Mucosa of descending colon (tissue), 3 donors: ENCODE measurements at regions not wholly inside any gene's neighbourhood (a gene's known extent, or its start where the extent isn't known, plus 50 kb on each side); places are given as distances from the start of the nearest gene placed in this dataset.
A peak's percentile ranks its signal among the peaks of the same experiment; 100 is the strongest.
"Not testable (repeated sequence)": the region's sequence is repeated elsewhere in the genome, so short reads cannot be mapped to it uniquely, and the experiment has no call there.

Experiments
- ATAC-seq: fragments of 200-7000 bp; cut with Tn5 transposase; one replicate; pipeline ENCODE4 v1.9.1; 2020; ENCODE audit warnings: mild to moderate bottlenecking, moderate library complexity
- DNase-seq, 3 donors: peaks; one replicate each; pipeline ENCODE4 v3.0.0-alpha.2; 2020
- H3K36me3 ChIP-seq: fragments of 200-600 bp; one replicate; pipeline ENCODE4 v1.8.0; 2021; ENCODE audit warnings: low read depth, mild to moderate bottlenecking
- H3K4me1 ChIP-seq: fragments of 200-600 bp; one replicate; pipeline ENCODE4 v1.8.0; 2021; ENCODE audit warnings: low read depth, mild to moderate bottlenecking
- H3K4me3 ChIP-seq: fragments of 200-600 bp; one replicate; pipeline ENCODE4 v1.8.0; 2021; ENCODE audit warnings: mild to moderate bottlenecking
- H3K9me3 ChIP-seq: fragments of 200-600 bp; one replicate; pipeline ENCODE4 v1.8.0; 2021; ENCODE audit warnings: mild to moderate bottlenecking
- intact Hi-C, 2 donors: fragments of 100-400 bp; cut with DNase I in 1 of 2; cut with micrococcal nuclease in 1 of 2; formaldehyde crosslinking; loops; one replicate each; pipeline versions ENCODE4 v1.11.0 to v1.11.1; 2022; cut with DNase I, micrococcal nuclease
- donor health status: DM: no; HTN: no; CAD: no; lungs with moderate emphysema.
- donor health status: DM: no; HTN: no; CAD: no.
- donor health status: DM: no; HTN: yes; CAD: no.

GRCh38 chrX:144127570-144128169 lies 243.8 kb downstream of the UBE2NL start:
- H3K4me1 ChIP-seq, intact Hi-C loops, ATAC-seq: not testable (repeated sequence)

GRCh38 chrX:144129511-144129910 lies 245.6 kb downstream of the UBE2NL start:
- ATAC-seq, DNase-seq, H3K9me3 ChIP-seq, H3K4me1 ChIP-seq, H3K36me3 ChIP-seq, intact Hi-C loops, H3K4me3 ChIP-seq: not testable (repeated sequence)

More at GRCh38 chrX:144127570-144128169, 243.8 kb downstream of the UBE2NL start:
- not testable (repeated sequence) for H3K4me3 ChIP-seq, H3K9me3 ChIP-seq, DNase-seq, H3K36me3 ChIP-seq

GRCh38 chrX:144130507-144130906 lies 246.6 kb downstream of the UBE2NL start:
- DNase-seq, H3K4me3 ChIP-seq, ATAC-seq, intact Hi-C loops, H3K9me3 ChIP-seq, H3K4me1 ChIP-seq, H3K36me3 ChIP-seq: not testable (repeated sequence)

GRCh38 chrX:144131080-144131479 lies 247.2 kb downstream of the UBE2NL start:
- H3K9me3 ChIP-seq, intact Hi-C loops, DNase-seq, ATAC-seq, H3K36me3 ChIP-seq, H3K4me1 ChIP-seq, H3K4me3 ChIP-seq: not testable (repeated sequence)

GRCh38 chrX:144134448-144135119 lies 250.7 kb downstream of the UBE2NL start:
- H3K4me1 ChIP-seq, intact Hi-C loops, H3K4me3 ChIP-seq, DNase-seq, H3K9me3 ChIP-seq, ATAC-seq, H3K36me3 ChIP-seq: not testable (repeated sequence)

- H3K4me3 ChIP-seq, intact Hi-C loops, H3K36me3 ChIP-seq, H3K4me1 ChIP-seq, H3K9me3 ChIP-seq, DNase-seq, ATAC-seq: not testable (repeated sequence)
Observed at GRCh38 chrX:144154474-144154873, 270.6 kb downstream of the UBE2NL start.

- ATAC-seq, intact Hi-C loops, H3K4me1 ChIP-seq: not testable (repeated sequence)
Observed at GRCh38 chrX:144185197-144185596, 301.3 kb downstream of the UBE2NL start.

GRCh38 chrX:144188489-144188888 lies 304.6 kb downstream of the UBE2NL start:
- ATAC-seq, H3K4me3 ChIP-seq, intact Hi-C loops, H3K36me3 ChIP-seq, H3K9me3 ChIP-seq, H3K4me1 ChIP-seq, DNase-seq: not testable (repeated sequence)

More at GRCh38 chrX:144185197-144185596, 301.3 kb downstream of the UBE2NL start:
- DNase-seq, H3K4me3 ChIP-seq, H3K36me3 ChIP-seq, H3K9me3 ChIP-seq: not testable (repeated sequence)

- H3K4me3 ChIP-seq, DNase-seq, H3K4me1 ChIP-seq, H3K9me3 ChIP-seq, intact Hi-C loops, H3K36me3 ChIP-seq, ATAC-seq: not testable (repeated sequence)
Observed at GRCh38 chrX:144197057-144197456, 313.2 kb downstream of the UBE2NL start.

- H3K36me3 ChIP-seq, DNase-seq, H3K4me1 ChIP-seq, intact Hi-C loops, H3K4me3 ChIP-seq, H3K9me3 ChIP-seq: not testable (repeated sequence)
- ATAC-seq: peak; percentile 49
Observed at GRCh38 chrX:144202726-144203125, 318.9 kb downstream of the UBE2NL start.

GRCh38 chrX:144208360-144209024 lies 324.6 kb downstream of the UBE2NL start:
- H3K4me1 ChIP-seq, DNase-seq, ATAC-seq: not testable (repeated sequence)

More at GRCh38 chrX:144208360-144209024, 324.6 kb downstream of the UBE2NL start:
- H3K36me3 ChIP-seq, intact Hi-C loops, H3K9me3 ChIP-seq, H3K4me3 ChIP-seq: not testable (repeated sequence)
